ENCODE measurements at regions not wholly inside any gene's neighbourhood (a gene's known extent, or its start where the extent isn't known, plus 50 kb on each side); places are given as distances from the start of the nearest gene placed in this dataset.

GRCh38 chr15:69626095-69627066, 173.8 kb downstream of the RPLP1 start:
- no peak for DNase-seq (ENCODE audit: low read depth)

DNA sequence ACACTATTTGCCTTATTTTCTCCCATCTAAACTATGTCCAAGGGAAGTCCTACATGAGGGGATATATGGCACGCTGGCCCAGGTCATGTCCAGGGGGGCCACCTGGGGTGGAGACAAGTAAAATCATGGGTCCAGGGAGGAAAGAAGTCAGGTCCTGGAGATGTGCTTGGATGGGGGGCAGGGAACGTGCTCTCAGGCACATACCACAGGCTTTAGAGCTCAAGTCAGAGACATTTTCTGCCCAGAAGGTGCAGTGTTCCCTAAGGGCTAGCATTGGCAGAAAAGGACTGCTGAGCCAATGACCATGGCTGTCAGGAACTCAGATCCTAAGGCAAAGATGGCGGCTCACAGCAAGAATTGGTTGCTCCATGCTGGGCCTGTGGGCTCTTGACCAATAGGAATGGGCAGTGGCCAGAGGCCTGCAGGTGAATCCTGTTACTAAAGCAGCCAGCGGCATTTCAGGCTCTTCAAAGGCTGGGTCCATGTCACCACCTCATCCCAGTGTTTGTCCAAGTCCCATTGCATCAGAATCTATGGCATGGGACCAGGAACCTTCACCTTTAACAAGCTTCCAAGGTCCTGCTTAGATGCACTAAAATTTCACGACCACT, 175.0 kb downstream of the RPLP1 start:
- DNase-seq (ENCODE audit: low read depth), result no peak

DNA sequence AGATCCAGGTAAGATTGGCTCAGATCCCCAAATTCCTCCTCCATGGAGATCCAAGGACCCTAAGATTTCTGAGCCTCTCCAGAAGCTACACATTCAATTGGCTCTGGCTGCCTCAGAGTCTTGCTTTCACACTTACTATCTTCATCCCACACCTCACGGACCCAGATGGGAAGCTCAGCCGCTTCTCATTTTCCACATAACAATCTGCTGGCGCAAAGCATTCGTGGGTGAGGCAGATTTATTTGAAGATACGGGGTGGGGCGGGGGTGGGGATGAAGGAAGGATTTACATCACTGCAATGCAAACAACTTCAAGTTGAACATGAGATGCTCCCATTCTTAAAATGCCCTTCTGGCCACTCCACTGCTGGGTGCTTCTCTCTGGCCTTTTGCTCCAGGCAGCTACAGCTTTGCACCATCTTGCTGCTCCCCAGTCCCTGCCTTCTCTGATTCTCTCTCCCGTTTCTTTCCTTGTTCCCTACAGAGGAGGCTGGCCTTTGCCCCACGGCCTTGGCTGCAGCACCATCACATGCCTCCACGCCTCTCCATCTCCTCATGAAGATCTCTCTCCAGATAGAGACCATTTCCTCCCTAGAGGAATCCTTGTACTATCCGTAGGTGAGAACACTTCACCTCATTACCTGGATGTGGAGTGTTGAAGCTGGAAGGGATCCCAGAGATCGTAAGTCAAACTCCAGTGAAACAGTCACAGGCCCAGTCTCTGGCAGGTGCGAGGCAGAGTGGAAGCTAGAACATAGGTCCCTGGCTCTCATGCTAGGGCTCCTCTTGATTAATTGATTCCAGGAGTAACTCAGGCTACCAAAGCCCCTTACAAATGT, 175.9 kb downstream of the RPLP1 start:
- no peak for DNase-seq (ENCODE audit: low read depth)

- DNase-seq (ENCODE audit: low read depth), result no peak
These were observed 177.1 kb downstream of the RPLP1 start for GRCh38 chr15:69629631-69630161.

DNA sequence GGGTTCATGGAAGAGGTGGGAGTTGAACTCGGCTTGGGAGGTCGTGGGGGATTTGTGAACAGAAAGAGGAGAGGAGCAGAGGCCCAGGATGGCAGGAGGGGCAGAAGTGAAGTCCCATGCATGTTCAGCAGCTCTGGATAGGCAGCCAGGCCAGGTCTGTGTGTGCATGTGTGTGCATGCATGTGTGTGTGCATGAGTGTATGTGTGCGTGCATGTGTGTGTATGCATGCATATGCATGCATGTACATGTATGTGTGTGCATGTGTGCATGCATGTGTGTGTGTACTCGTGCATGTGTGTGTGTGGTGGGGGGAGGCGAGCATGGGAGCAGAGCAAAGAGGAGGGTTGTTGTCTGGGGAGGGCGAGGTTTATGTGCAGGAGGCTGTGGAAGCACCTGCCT, 178.4 kb downstream of the RPLP1 start:
- DNase-seq (ENCODE audit: low read depth), result no peak

- no peak for DNase-seq (ENCODE audit: low read depth)
These were observed 179.4 kb downstream of the RPLP1 start for GRCh38 chr15:69631978-69632377.

- DNase-seq (ENCODE audit: low read depth), result no peak
These were observed 182.2 kb downstream of the RPLP1 start for GRCh38 chr15:69634860-69635259.

- no peak for DNase-seq (ENCODE audit: low read depth)
These were observed 183.7 kb downstream of the RPLP1 start for GRCh38 chr15:69636169-69636915.

DNA sequence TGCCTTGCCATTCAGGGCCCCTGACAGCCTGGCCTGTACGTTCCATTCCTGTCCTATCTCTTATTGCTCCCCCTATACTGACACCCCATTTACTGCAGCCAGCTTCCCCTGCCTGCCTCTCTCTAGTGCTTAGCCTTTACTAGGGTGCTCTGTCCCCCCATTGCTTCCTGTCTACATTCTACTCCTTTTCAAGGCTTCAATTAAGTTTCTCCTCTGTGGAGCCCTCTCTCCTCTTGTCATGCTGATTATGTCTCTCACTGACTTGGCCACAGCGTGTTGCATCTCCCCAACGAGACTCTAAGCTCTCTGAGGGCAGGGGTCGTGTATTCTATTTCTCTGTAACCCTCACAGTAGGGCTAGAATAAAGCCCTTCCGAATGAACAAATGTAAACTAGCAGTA, 185.2 kb downstream of the RPLP1 start:
- DNase-seq (ENCODE audit: low read depth), result no peak

DNA sequence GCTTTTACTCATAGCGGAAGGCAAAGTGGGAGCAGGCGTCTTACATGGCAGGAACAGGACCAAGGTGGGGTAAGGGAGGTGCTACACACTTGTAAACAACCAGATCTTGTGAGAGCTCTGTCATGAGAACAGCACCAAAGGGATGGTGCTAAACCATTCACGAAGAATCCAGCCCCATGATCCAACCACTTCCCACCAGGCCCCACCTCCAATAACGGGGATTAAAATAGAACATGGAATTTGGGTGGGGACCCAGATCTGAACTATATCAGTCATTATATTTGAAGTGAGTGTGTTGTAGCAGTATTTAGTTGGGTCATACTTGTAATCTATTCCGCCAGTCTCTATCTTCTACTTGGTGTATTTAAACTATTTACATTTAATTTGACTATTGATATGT, 190.9 kb downstream of the RPLP1 start:
- DNase-seq (ENCODE audit: low read depth), result no peak

GRCh38 chr15:69643971-69644370, 191.4 kb downstream of the RPLP1 start:
- DNase-seq (ENCODE audit: low read depth), result no peak

DNA sequence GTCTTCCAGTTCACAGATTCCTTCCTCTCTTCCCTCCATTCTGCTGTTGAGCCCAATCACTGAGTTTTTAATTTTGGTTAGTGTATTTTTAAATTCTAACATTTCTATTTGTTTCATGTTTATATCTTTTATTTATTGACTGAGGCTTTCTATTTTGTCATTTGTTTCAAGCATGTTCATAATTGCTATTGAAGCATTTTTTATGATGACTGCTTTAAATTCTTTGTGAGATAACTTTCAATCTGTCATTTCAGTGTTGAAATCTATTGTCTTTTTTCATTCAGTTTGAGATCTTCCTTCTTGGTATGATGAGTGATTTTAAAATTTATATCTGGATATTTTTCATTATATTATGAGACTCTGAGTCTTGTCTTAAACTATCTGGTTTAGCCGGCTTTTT, 192.3 kb downstream of the RPLP1 start:
- no peak for DNase-seq (ENCODE audit: low read depth)

DNA sequence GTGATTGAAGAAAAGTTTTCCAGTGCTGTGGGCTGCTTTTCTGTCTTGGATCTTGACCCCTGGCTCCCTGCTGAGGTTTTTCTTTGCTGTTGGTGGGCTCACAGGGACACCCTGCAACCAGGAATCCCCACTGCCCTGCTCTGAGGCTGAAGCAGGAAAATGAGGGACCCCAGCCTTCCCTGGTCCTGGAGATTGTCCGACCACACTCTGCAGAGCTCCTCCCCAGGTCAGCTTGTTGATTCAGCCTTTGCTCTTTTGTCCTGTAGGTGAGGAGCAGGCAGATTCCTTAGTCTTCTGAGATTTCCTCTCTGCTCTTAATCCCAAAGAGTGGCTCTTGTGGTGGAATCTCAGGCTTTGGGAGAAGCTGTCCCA, 194.5 kb downstream of the RPLP1 start:
- DNase-seq (ENCODE audit: low read depth), result no peak

GRCh38 chr15:69648212-69648611, 195.6 kb downstream of the RPLP1 start:
- DNase-seq (ENCODE audit: low read depth), result no peak

GRCh38 chr15:69648775-69649735, 196.4 kb downstream of the RPLP1 start:
- no peak for DNase-seq (ENCODE audit: low read depth)

- no peak for DNase-seq (ENCODE audit: low read depth)
These were observed 199.7 kb downstream of the RPLP1 start for GRCh38 chr15:69652293-69652692.

GRCh38 chr15:69652751-69653305, 200.2 kb downstream of the RPLP1 start:
- no peak for DNase-seq (ENCODE audit: low read depth)

- DNase-seq (ENCODE audit: low read depth), result no peak
These were observed 200.7 kb downstream of the RPLP1 start for GRCh38 chr15:69653306-69653705.

DNA sequence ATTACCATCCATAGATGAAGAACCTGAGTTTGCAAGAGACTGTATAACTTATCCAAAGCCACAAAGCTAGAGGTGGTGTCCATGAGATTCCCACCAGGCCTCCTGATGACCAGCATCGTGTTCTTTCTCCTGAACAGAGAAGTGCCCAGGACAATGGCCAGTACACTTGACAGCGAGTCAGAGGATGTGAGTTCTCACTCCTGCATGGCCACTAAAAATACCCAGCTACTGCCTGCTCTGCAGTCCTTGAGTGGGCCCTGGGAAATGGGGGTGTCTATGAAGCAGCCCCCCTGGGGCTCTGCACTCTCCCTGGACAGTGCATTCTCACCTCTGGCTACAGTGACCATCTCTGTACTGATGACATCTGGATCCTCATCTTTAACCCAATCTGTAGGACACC, 201.2 kb downstream of the RPLP1 start:
- DNase-seq (ENCODE audit: low read depth), result no peak

Measured in EH (cell line).